ENCODE measurements at regions not wholly inside any gene's neighbourhood (a gene's known extent, or its start where the extent isn't known, plus 50 kb on each side); places are given as distances from the start of the nearest gene placed in this dataset.

DNA sequence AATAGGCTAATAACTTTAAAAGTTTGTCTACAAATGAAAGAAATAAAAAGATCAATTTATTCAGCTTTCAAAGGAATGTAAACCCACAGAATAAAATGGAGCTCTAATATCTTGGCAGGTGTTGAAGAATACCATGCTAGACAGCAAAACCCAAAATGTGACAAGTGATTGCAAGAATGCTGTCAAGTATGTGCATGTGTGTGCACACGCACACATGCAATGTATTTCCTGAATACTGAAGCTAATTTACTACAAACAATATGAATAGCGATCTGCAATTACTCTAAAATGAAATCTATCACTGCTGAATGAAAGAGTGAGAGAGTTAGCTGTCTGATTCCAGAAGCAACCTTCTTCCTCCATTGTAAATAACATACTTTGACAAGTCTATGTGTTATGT, 179.2 kb upstream of the HSF2 start:
- no peak for TF ChIP-seq POLR2AphosphoS5 (IDR thresholded peaks at IDR 0.05; ENCODE audit: low read depth, low read length)
- TF ChIP-seq TAF1 (IDR thresholded peaks at IDR 0.05; ENCODE audit: low read depth, low read length) = no peak
- TF ChIP-seq POLR2A (IDR thresholded peaks at IDR 0.05; ENCODE audit: low read depth, low read length) = no peak
- TF ChIP-seq SPI1 (IDR thresholded peaks at IDR 0.05; ENCODE audit: low read depth, low read length) = no peak
- no peak for TF ChIP-seq PAX5 (IDR thresholded peaks at IDR 0.05; ENCODE audit: insufficient read depth, low read length, severe bottlenecking)
- TF ChIP-seq POU2F2 (IDR thresholded peaks at IDR 0.05; ENCODE audit: low read depth, low read length) = no peak
